ENCODE measurements at regions not wholly inside any gene's neighbourhood (a gene's known extent, or its start where the extent isn't known, plus 50 kb on each side); places are given as distances from the start of the nearest gene placed in this dataset.

DNA sequence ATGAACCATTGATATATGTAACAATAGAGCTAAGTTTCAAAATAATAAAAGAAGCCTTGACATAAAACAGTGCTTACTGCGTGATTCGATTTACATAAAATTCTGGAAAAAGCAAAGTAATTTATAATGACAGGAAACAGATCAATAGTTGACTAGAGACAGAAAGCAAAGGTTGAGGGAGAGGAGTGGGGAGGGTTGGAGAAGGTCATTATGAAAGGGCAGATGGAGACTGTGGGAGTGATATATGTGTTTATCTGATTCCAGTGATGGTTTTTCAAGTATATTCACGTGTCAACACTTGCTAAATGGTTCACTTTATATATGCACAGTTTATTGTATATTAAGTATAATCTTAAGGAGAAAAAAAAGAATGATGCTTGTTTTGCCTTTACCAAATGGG is 1885.7 kb upstream of the NUDT12 start:
- TF ChIP-seq POLR2A (IDR thresholded peaks at IDR 0.05) = no peak
- TF ChIP-seq, protein P1, sequence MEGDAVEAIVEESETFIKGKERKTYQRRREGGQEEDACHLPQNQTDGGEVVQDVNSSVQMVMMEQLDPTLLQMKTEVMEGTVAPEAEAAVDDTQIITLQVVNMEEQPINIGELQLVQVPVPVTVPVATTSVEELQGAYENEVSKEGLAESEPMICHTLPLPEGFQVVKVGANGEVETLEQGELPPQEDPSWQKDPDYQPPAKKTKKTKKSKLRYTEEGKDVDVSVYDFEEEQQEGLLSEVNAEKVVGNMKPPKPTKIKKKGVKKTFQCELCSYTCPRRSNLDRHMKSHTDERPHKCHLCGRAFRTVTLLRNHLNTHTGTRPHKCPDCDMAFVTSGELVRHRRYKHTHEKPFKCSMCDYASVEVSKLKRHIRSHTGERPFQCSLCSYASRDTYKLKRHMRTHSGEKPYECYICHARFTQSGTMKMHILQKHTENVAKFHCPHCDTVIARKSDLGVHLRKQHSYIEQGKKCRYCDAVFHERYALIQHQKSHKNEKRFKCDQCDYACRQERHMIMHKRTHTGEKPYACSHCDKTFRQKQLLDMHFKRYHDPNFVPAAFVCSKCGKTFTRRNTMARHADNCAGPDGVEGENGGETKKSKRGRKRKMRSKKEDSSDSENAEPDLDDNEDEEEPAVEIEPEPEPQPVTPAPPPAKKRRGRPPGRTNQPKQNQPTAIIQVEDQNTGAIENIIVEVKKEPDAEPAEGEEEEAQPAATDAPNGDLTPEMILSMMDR (IDR thresholded peaks at IDR 0.05) = no peak
